ENCODE measurements at regions not wholly inside any gene's neighbourhood (a gene's known extent, or its start where the extent isn't known, plus 50 kb on each side); places are given as distances from the start of the nearest gene placed in this dataset.

GRCh38 chr1:102089791-102090190, 93.1 kb upstream of the OLFM3 start:
- Mint-ChIP-seq H3K4me3 (ENCODE audit: unreplicated experiment) (no peak overlapping the region), H3K27me3 (ENCODE audit: unreplicated experiment) (no peaks in the 10 kb centered on the region)

GRCh38 chr1:102085896-102086295, 89.2 kb upstream of the OLFM3 start:
- Mint-ChIP-seq H3K9me3 (ENCODE audit: unreplicated experiment) (peaks cover 4% of the 10 kb centered on the region), H3K36me3 (ENCODE audit: unreplicated experiment) (no peaks in the 10 kb centered on the region), H3K4me1 (ENCODE audit: low read depth, unreplicated experiment) (no peaks in the 10 kb centered on the region), H3K27ac (ENCODE audit: unreplicated experiment) (no peak overlapping the region), H3K27me3 (ENCODE audit: unreplicated experiment) (no peaks in the 10 kb centered on the region), H3K4me3 (ENCODE audit: unreplicated experiment) (no peak overlapping the region)
- TF ChIP-seq, protein P1, sequence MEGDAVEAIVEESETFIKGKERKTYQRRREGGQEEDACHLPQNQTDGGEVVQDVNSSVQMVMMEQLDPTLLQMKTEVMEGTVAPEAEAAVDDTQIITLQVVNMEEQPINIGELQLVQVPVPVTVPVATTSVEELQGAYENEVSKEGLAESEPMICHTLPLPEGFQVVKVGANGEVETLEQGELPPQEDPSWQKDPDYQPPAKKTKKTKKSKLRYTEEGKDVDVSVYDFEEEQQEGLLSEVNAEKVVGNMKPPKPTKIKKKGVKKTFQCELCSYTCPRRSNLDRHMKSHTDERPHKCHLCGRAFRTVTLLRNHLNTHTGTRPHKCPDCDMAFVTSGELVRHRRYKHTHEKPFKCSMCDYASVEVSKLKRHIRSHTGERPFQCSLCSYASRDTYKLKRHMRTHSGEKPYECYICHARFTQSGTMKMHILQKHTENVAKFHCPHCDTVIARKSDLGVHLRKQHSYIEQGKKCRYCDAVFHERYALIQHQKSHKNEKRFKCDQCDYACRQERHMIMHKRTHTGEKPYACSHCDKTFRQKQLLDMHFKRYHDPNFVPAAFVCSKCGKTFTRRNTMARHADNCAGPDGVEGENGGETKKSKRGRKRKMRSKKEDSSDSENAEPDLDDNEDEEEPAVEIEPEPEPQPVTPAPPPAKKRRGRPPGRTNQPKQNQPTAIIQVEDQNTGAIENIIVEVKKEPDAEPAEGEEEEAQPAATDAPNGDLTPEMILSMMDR (IDR thresholded peaks at IDR 0.05; ENCODE audit: partially characterized antibody, unreplicated experiment) = no peak
- DNase-seq = no peak

More at GRCh38 chr1:102089791-102090190, 93.1 kb upstream of the OLFM3 start:
- TF ChIP-seq, protein P1 (IDR thresholded peaks at IDR 0.05; ENCODE audit: partially characterized antibody, unreplicated experiment) = no peak
- Mint-ChIP-seq H3K27ac (ENCODE audit: unreplicated experiment) (no peak overlapping the region), H3K4me1 (ENCODE audit: low read depth, unreplicated experiment) (no peaks in the 10 kb centered on the region), H3K36me3 (ENCODE audit: unreplicated experiment) (no peaks in the 10 kb centered on the region), H3K9me3 (ENCODE audit: unreplicated experiment) (peaks cover 4% of the 10 kb centered on the region)
- DNase-seq = no peak

DNA sequence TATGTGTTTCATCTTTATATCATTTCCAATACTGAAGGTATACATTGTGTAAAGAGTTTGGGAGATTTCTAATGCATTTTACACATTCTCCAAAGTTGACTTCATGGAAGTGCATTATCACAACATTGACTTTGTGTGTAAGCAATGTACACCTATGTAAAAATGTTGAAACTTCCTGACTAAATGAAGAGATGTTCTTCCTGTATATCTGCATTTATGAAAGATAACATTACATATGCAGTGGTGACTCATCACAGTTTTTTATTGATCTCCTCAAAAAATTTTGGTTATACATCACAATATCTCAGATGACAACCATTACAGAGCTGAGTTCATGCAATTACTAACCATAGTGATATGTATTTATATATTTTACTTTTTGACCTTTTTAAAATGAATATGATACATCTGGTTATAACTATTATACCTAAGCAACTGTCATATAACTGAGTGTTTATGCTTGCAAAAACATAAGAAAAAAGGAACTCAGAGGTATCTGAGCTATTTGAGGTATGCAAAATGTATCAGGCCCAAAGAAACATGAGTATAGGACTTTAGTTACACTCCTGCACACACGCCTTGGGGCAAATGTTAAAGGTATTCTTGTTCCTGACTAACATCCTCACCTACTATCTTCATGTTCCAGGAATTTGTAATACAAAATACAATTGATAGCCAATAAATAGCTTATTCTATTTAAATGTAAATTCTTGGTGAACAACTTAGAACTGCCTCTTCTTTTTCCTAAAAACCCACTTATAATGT, 88.2 kb upstream of the OLFM3 start:
- H3K9me3 Mint-ChIP-seq (ENCODE audit: unreplicated experiment) = peaks cover 4% of the 10 kb centered on the region
- TF ChIP-seq, protein P1 (IDR thresholded peaks at IDR 0.05; ENCODE audit: partially characterized antibody, unreplicated experiment) = no peak
- H3K4me3 Mint-ChIP-seq (ENCODE audit: unreplicated experiment) = no peak overlapping the region
- no peaks in the 10 kb centered on the region for H3K27me3 Mint-ChIP-seq (ENCODE audit: unreplicated experiment)
- no peaks in the 10 kb centered on the region for H3K4me1 Mint-ChIP-seq (ENCODE audit: low read depth, unreplicated experiment)
- no peak for DNase-seq
- H3K27ac Mint-ChIP-seq (ENCODE audit: unreplicated experiment) = no peak overlapping the region
- no peaks in the 10 kb centered on the region for H3K36me3 Mint-ChIP-seq (ENCODE audit: unreplicated experiment)

- no peak overlapping the region for H3K4me3 Mint-ChIP-seq (ENCODE audit: unreplicated experiment)
- TF ChIP-seq, protein P1 (IDR thresholded peaks at IDR 0.05; ENCODE audit: partially characterized antibody, unreplicated experiment) = no peak
- DNase-seq = no peak
- no peaks in the 10 kb centered on the region for H3K4me1 Mint-ChIP-seq (ENCODE audit: low read depth, unreplicated experiment)
- no peaks in the 10 kb centered on the region for H3K27me3 Mint-ChIP-seq (ENCODE audit: unreplicated experiment)
- H3K27ac Mint-ChIP-seq (ENCODE audit: unreplicated experiment) = no peak overlapping the region
- no peaks in the 10 kb centered on the region for H3K36me3 Mint-ChIP-seq (ENCODE audit: unreplicated experiment)
- peaks cover 3% of the 10 kb centered on the region for H3K9me3 Mint-ChIP-seq (ENCODE audit: unreplicated experiment)
These were observed 86.5 kb upstream of the OLFM3 start for GRCh38 chr1:102083192-102083591.

DNA sequence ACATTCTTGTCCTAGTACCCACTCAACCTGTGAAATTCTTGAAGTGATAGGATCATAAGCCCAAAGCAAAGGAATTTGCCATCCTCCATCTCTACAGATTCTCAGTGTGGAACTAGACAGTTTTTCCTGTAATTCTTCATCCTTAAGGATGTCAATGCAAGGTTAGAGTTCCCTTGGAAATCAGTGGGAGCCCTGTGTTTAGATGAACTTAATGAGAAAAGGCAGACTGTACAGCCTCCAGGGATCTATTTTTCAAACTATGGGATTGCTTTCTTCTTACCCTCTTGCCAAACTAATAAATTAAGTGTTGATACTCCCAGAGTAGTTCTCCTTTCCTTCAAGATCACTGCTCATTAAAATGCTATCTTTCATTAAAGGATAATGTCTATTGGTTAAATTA, 78.1 kb upstream of the OLFM3 start:
- H3K36me3 Mint-ChIP-seq (ENCODE audit: unreplicated experiment) = no peaks in the 10 kb centered on the region
- no peak for DNase-seq

More for the DNA sequence above, 78.1 kb upstream of the OLFM3 start:
- Mint-ChIP-seq H3K27ac (ENCODE audit: unreplicated experiment) (no peak overlapping the region), H3K4me3 (ENCODE audit: unreplicated experiment) (no peak overlapping the region), H3K4me1 (ENCODE audit: low read depth, unreplicated experiment) (no peaks in the 10 kb centered on the region), H3K27me3 (ENCODE audit: unreplicated experiment) (no peaks in the 10 kb centered on the region), H3K9me3 (ENCODE audit: unreplicated experiment) (no peaks in the 10 kb centered on the region)
- TF ChIP-seq, protein P1 (IDR thresholded peaks at IDR 0.05; ENCODE audit: partially characterized antibody, unreplicated experiment) = no peak
